Spinal cord (tissue), 9 donors: ENCODE measurements at regions not wholly inside any gene's neighbourhood (a gene's known extent, or its start where the extent isn't known, plus 50 kb on each side); places are given as distances from the start of the nearest gene placed in this dataset.

Experiments used
- DNase-seq, 6 donors: peaks; one replicate each; pipeline versions ENCODE4 v3.0.0 to v3.0.0-alpha.2; 2013 to 2015; ENCODE audit warnings: low spot score in 6 of 6, low read depth in 4 of 6
- H3K27ac ChIP-seq: one replicate; pipeline ENCODE4 v1.5.1; 2013; ENCODE audit warnings: low read depth, low read length, control low read depth
- H3K27me3 ChIP-seq: one replicate; pipeline ENCODE4 v1.6.1; 2013; ENCODE audit warnings: low read length; ENCODE audit not compliant: control insufficient read depth, insufficient read depth
- H3K36me3 ChIP-seq: one replicate; pipeline ENCODE4 v1.6.1; 2013; ENCODE audit warnings: low read length; ENCODE audit not compliant: control insufficient read depth, insufficient read depth
- H3K4me1 ChIP-seq: one replicate; pipeline ENCODE4 v1.6.1; 2013; ENCODE audit warnings: low read length; ENCODE audit not compliant: control insufficient read depth, insufficient read depth
- H3K4me3 ChIP-seq: one replicate; pipeline ENCODE4 v1.5.1; 2013; ENCODE audit warnings: low read depth, low read length, control low read depth
- H3K9me3 ChIP-seq: one replicate; pipeline ENCODE4 v1.6.1; 2013; ENCODE audit warnings: low read length; ENCODE audit not compliant: control insufficient read depth, insufficient read depth
- WGBS: methylation state at CpG from one replicate; pipeline ENCODE4 v1.1.5; 2013; ENCODE audit warnings: missing lambda C conversion rate; ENCODE audit not compliant: insufficient coverage; 5-methylcytosine and 5-hydroxymethylcytosine counted together
- donor health status: healthy.

DNA sequence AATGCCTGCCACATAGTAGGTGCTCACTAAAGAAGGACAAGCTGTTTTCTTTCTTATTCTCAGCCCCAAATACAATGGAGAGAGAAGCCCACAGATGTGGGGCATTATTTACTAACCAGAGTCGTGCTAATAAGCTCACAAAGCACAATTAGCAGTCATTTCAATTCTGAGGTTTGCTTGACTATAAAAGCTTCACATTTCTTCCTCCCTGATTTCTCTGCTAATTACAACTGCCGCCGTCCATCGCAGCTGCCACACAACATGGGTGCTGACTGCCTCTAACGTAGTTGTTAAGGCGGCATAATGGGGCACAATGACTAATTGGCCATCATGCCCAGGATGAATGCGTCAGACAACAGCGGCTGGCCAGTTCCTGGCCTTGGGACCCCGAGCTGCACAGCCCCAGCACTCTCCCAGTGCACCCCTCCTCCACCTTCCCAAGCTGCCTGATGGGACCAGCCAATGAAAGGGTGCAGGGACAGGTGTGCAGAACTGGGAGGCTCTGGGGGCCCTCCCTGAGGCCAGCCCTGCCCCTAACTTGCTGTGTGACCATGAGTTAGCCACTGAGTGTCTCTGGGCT lies 109.2 kb downstream of the CCT6B start:
- Histone ChIP-seq H3K4me3 (no peak overlapping the region), H3K27me3 (no peaks in the 10 kb centered on the region), H3K9me3 (no peaks in the 10 kb centered on the region), H3K4me1 (no peaks in the 10 kb centered on the region), H3K36me3 (no peaks in the 10 kb centered on the region), H3K27ac (no peak overlapping the region)
- DNase-seq = peak in 2 of 6 donors; percentile 31 to 62
- WGBS = 38% methylated on average over 9 of the region's 9 CpGs

DNA sequence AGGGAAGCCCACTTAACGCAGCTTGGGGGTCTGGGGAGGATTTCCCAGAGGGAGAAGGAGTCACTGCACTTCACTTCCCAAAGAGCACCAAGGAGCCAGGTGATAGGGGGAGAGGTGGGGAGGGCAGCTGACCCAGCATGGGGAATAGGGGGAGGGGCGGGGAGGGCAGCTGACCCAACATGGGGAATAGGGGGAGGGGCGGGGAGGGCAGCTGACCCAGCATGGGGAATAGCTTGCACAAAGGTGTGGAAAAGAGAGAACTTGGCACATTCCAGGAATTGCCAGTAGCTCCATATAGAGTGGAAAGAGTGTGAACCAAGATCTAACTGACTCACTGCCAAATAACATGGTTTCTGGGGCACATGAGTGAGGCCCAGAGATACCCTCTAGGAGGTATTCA lies 110.3 kb downstream of the CCT6B start:
- Histone ChIP-seq H3K27me3 (no peaks in the 10 kb centered on the region), H3K9me3 (no peaks in the 10 kb centered on the region), H3K27ac (no peak overlapping the region), H3K4me1 (no peaks in the 10 kb centered on the region), H3K36me3 (no peaks in the 10 kb centered on the region), H3K4me3 (no peak overlapping the region)
- DNase-seq = no peak
- 63% methylated on average over 1 of the region's 3 CpGs for WGBS

DNA sequence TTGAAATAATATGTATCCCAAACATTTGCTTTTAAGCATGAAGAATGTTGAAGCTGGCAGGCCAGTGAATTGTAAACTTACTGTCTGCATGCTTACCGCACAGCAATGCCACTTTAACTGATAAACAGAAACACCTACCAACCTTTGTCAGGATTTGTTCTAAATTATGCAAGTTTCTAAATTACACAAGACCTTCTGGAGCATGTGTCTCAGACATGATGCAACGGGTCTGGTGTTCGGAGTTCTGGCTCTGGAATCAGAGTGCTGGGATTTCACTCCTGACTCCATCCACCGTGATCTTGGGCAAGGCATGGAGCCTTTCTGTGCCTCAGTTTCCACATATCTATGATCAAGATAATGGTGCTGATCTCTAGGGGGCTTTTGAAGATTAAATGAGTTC lies 111.2 kb downstream of the CCT6B start:
- Histone ChIP-seq H3K36me3 (no peaks in the 10 kb centered on the region), H3K4me3 (no peak overlapping the region), H3K27me3 (no peaks in the 10 kb centered on the region), H3K4me1 (no peaks in the 10 kb centered on the region), H3K27ac (no peak overlapping the region), H3K9me3 (no peaks in the 10 kb centered on the region)
- WGBS = no CpG with 5 or more reads among the region's 4 CpGs
- peak in 1 of 6 donors; percentile 14 for DNase-seq

- no peaks in the 10 kb centered on the region for H3K9me3 ChIP-seq
- no peak overlapping the region for H3K4me3 ChIP-seq
- no peak for DNase-seq
- no peaks in the 10 kb centered on the region for H3K4me1 ChIP-seq
- no peaks in the 10 kb centered on the region for H3K27me3 ChIP-seq
- no peak overlapping the region for H3K27ac ChIP-seq
- H3K36me3 ChIP-seq = no peaks in the 10 kb centered on the region
- WGBS = 35% methylated on average over 2 of the region's 3 CpGs
These were observed 113.3 kb downstream of the CCT6B start for GRCh38 chr17:34847938-34848337.

GRCh38 chr17:34845296-34845695 lies 116.0 kb downstream of the CCT6B start:
- H3K27me3 ChIP-seq = peaks cover 2% of the 10 kb centered on the region
- peak in 1 of 6 donors; percentile 69 for DNase-seq
- 30% methylated on average over 2 of the region's 3 CpGs for WGBS
- no peak overlapping the region for H3K27ac ChIP-seq
- H3K4me3 ChIP-seq = no peak overlapping the region
- no peaks in the 10 kb centered on the region for H3K4me1 ChIP-seq
- H3K36me3 ChIP-seq = no peaks in the 10 kb centered on the region
- H3K9me3 ChIP-seq = no peaks in the 10 kb centered on the region

DNA sequence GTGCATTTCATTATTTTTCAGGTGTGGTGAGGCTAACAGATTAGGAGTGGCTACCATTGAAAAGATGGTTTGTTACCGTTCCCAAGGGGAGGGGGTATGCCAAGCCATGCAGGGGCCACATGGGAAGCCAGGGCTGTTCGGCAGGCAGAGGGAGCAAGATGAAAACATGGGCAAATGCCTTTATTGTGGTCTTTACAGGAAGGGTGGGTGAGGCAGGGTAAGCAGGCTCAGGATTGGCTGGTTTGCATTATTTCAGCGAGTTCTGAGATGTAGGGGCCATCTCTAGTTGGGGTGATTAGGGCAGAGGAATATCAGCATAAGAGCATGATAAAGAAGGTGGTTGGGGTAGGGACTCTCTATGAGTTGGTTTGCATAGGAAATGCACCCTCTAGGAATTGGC lies 117.6 kb downstream of the CCT6B start:
- no peaks in the 10 kb centered on the region for H3K4me1 ChIP-seq
- H3K27ac ChIP-seq = no peak overlapping the region
- WGBS = 70% methylated on average over 3 of the region's 3 CpGs
- H3K4me3 ChIP-seq = no peak overlapping the region
- no peaks in the 10 kb centered on the region for H3K9me3 ChIP-seq
- DNase-seq = no peak
- no peaks in the 10 kb centered on the region for H3K36me3 ChIP-seq
- H3K27me3 ChIP-seq = peaks cover 2% of the 10 kb centered on the region

DNA sequence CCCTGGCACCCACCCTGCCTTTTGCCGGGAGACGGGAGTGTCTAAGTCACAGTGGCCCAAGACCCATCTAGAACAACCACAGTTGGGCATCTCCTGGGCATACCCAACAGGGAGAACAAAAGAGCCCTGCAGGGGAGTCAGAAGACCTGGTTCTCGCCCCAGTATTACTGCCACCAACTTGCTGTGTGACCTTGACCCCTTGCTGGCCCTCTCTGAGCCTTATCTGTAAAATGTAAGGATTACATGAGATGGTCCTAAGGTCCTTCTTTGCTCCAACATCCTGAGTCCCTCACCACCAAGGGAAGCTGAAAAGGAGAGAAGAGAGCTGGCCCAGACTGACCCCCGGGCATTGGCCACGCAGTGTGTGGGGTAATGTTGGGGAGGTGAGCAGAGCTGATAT lies 119.0 kb downstream of the CCT6B start:
- 100% methylated on average over 4 of the region's 5 CpGs for whole genome bisulfite sequencing

GRCh38 chr17:34841467-34841866 lies 119.8 kb downstream of the CCT6B start:
- H3K4me3 ChIP-seq = no peak overlapping the region
- H3K27me3 ChIP-seq = peaks cover 2% of the 10 kb centered on the region
- WGBS = 44% methylated on average over 1 of the region's 1 CpG
- no peaks in the 10 kb centered on the region for H3K36me3 ChIP-seq
- no peaks in the 10 kb centered on the region for H3K4me1 ChIP-seq
- H3K27ac ChIP-seq = no peak overlapping the region
- no peak for DNase-seq
- no peaks in the 10 kb centered on the region for H3K9me3 ChIP-seq

More for the DNA sequence above, 119.0 kb downstream of the CCT6B start:
- no peaks in the 10 kb centered on the region for H3K9me3 ChIP-seq
- peaks cover 2% of the 10 kb centered on the region for H3K27me3 ChIP-seq
- H3K4me3 ChIP-seq = no peak overlapping the region
- no peaks in the 10 kb centered on the region for H3K36me3 ChIP-seq
- no peak for DNase-seq
- H3K27ac ChIP-seq = no peak overlapping the region
- H3K4me1 ChIP-seq = no peaks in the 10 kb centered on the region

- Histone ChIP-seq H3K27me3 (peaks cover 2% of the 10 kb centered on the region), H3K9me3 (no peaks in the 10 kb centered on the region), H3K36me3 (no peaks in the 10 kb centered on the region), H3K4me1 (no peaks in the 10 kb centered on the region), H3K4me3 (no peak overlapping the region), H3K27ac (no peak overlapping the region)
- peak in 1 of 6 donors; percentile 41 for DNase-seq
- 31% methylated on average over 3 of the region's 4 CpGs for WGBS
These were observed 120.5 kb downstream of the CCT6B start for GRCh38 chr17:34840750-34841149.

- WGBS = 81% methylated on average over 3 of the region's 14 CpGs
- H3K27me3 ChIP-seq = peaks cover 2% of the 10 kb centered on the region
- H3K27ac ChIP-seq = no peak overlapping the region
- no peaks in the 10 kb centered on the region for H3K36me3 ChIP-seq
- H3K9me3 ChIP-seq = no peaks in the 10 kb centered on the region
- DNase-seq = peak in 1 of 6 donors; percentile 82
- no peaks in the 10 kb centered on the region for H3K4me1 ChIP-seq
- no peak overlapping the region for H3K4me3 ChIP-seq
These were observed 123.3 kb downstream of the CCT6B start for GRCh38 chr17:34837876-34838478.
